Neural progenitor cell (in vitro differentiated cells): ENCODE measurements at regions not wholly inside any gene's neighbourhood (a gene's known extent, or its start where the extent isn't known, plus 50 kb on each side); places are given as distances from the start of the nearest gene placed in this dataset.
A peak's percentile ranks its signal among the peaks of the same experiment; 100 is the strongest.

Source experiments
- DNase-seq: peaks from one replicate; pipeline ENCODE4 v3.0.0-alpha.2; 2016; ENCODE audit warnings: low spot score
- H2AFZ ChIP-seq: fragments of 200-600 bp; sonication (generic); replicated peaks from 2 replicates; pipeline ENCODE4 v1.6.1; 2016; ENCODE audit warnings: antibody characterized with exemption
- H3F3A ChIP-seq: fragments of 200-600 bp; sonication (generic); 2 replicates; pipeline ENCODE4 v1.6.1; 2016; ENCODE audit warnings: antibody characterized with exemption, low read depth
- H3K27ac ChIP-seq: fragments of 200-600 bp; sonication (generic); 2 replicates; pipeline ENCODE4 v1.5.1; 2016; ENCODE audit warnings: mild to moderate bottlenecking
- H3K27me3 ChIP-seq: fragments of 200-600 bp; sonication (generic); 2 replicates; pipeline ENCODE4 v1.6.1; 2016; ENCODE audit warnings: mild to moderate bottlenecking, moderate library complexity
- H3K36me3 ChIP-seq: fragments of 200-600 bp; sonication (generic); 2 replicates; pipeline ENCODE4 v1.5.1; 2016
- H3K4me1 ChIP-seq: fragments of 200-600 bp; sonication (generic); 2 replicates; pipeline ENCODE4 v1.6.1; 2016; ENCODE audit warnings: mixed run types
- H3K4me2 ChIP-seq: fragments of 200-600 bp; sonication (generic); 2 replicates; pipeline ENCODE4 v1.6.1; 2016
- H3K4me3 ChIP-seq: fragments of 200-600 bp; sonication (generic); 2 replicates; pipeline ENCODE4 v1.5.1; 2016
- H3K79me2 ChIP-seq: fragments of 200-600 bp; sonication (generic); 2 replicates; pipeline ENCODE4 v1.6.1; 2016; ENCODE audit warnings: low read depth
- H3K9ac ChIP-seq: fragments of 200-600 bp; sonication (generic); 2 replicates; pipeline ENCODE4 v1.6.1; 2016
- H3K9me3 ChIP-seq: fragments of 200-600 bp; sonication (generic); 2 replicates; pipeline ENCODE4 v1.5.1; 2016; ENCODE audit warnings: low read depth
- H4K20me1 ChIP-seq: fragments of 200-600 bp; sonication (generic); 2 replicates; pipeline ENCODE4 v1.6.1; 2016; ENCODE audit warnings: low read depth
- H3K27ac Mint-ChIP-seq: 3 replicates; pipeline ENCODE4 v1.8.0; 2021; ENCODE audit warnings: mixed read lengths
- H3K27me3 Mint-ChIP-seq: 2 replicates; pipeline ENCODE4 v1.8.0; 2022; ENCODE audit warnings: low read depth, mild to moderate bottlenecking, inconsistent platforms, moderate library complexity, mixed read lengths; ENCODE audit not compliant: insufficient read depth
- H3K36me3 Mint-ChIP-seq: 3 replicates; pipeline ENCODE4 v1.8.0; 2021; ENCODE audit warnings: mixed read lengths
- H3K4me1 Mint-ChIP-seq: 3 replicates; pipeline ENCODE4 v1.8.0; 2021; ENCODE audit warnings: mixed read lengths
- H3K4me3 Mint-ChIP-seq: 3 replicates; pipeline ENCODE4 v1.8.0; 2021; ENCODE audit warnings: mild to moderate bottlenecking, moderate library complexity, mixed read lengths
- H3K9me3 Mint-ChIP-seq: 3 replicates; pipeline ENCODE4 v1.8.0; 2020; ENCODE audit warnings: mixed read lengths
- CTCF ChIP-seq: fragments of 200-600 bp; sonication (generic); IDR thresholded peaks from 2 replicates; pipeline ENCODE4 v1.5.1; 2017; ENCODE audit warnings: antibody characterized with exemption, mild to moderate bottlenecking
- EZH2 ChIP-seq: fragments of 200-600 bp; sonication (generic); IDR thresholded peaks from 2 replicates; pipeline ENCODE4 v1.6.1; 2017; ENCODE audit warnings: antibody characterized with exemption, mild to moderate bottlenecking, moderate library complexity
- EZH2phosphoT487 ChIP-seq: fragments of 200-600 bp; sonication (generic); IDR thresholded peaks from 2 replicates; pipeline ENCODE4 v1.6.1; 2017; ENCODE audit warnings: antibody characterized with exemption

GRCh38 chrX:7542587-7543380, 300.2 kb upstream of the VCX start:
- Histone ChIP-seq H3K36me3 (no peaks in the 10 kb centered on the region), H3F3A (no peaks in the 10 kb centered on the region), H3K9ac (no peak overlapping the region), H4K20me1 (no peaks in the 10 kb centered on the region), H3K9me3 (peaks cover 13% of the 10 kb centered on the region), H2AFZ (no peak overlapping the region), H3K4me3 (no peak overlapping the region), H3K27me3 (no peaks in the 10 kb centered on the region), H3K79me2 (no peaks in the 10 kb centered on the region), H3K4me1 (peaks cover 7% of the 10 kb centered on the region), H3K4me2 (no peak overlapping the region), H3K27ac (no peak overlapping the region)
- peaks cover 29% of the 10 kb centered on the region for H3K4me1 Mint-ChIP-seq
- TF ChIP-seq EZH2 (no peak), EZH2phosphoT487 (no peak)
- peaks cover 4% of the 10 kb centered on the region for H3K27me3 Mint-ChIP-seq
- H3K27ac Mint-ChIP-seq, result peak overlapping the region; percentile 15
- H3K9me3 Mint-ChIP-seq, result peaks cover 21% of the 10 kb centered on the region
- H3K4me3 Mint-ChIP-seq, result no peak overlapping the region
- H3K36me3 Mint-ChIP-seq, result no peaks in the 10 kb centered on the region
- DNase-seq, result no peak

GRCh38 chrX:7522860-7523259, 320.1 kb upstream of the VCX start:
- Mint-ChIP-seq H3K27me3 (no peaks in the 10 kb centered on the region), H3K4me1 (no peaks in the 10 kb centered on the region), H3K27ac (no peak overlapping the region), H3K9me3 (peaks cover 16% of the 10 kb centered on the region), H3K4me3 (no peak overlapping the region), H3K36me3 (no peaks in the 10 kb centered on the region)
- Histone ChIP-seq H3K4me1 (no peaks in the 10 kb centered on the region), H3K27me3 (no peaks in the 10 kb centered on the region), H4K20me1 (no peaks in the 10 kb centered on the region), H3K9me3 (no peaks in the 10 kb centered on the region), H3F3A (no peaks in the 10 kb centered on the region), H3K9ac (no peak overlapping the region), H3K79me2 (no peaks in the 10 kb centered on the region), H2AFZ (no peak overlapping the region), H3K4me2 (no peak overlapping the region), H3K27ac (no peak overlapping the region), H3K4me3 (no peak overlapping the region), H3K36me3 (no peaks in the 10 kb centered on the region)
- TF ChIP-seq EZH2phosphoT487 (no peak), CTCF (no peak), EZH2 (no peak)
- DNase-seq, result no peak

GRCh38 chrX:7515681-7516413, 327.1 kb upstream of the VCX start:
- H3K27ac Mint-ChIP-seq, result no peak overlapping the region
- H3K79me2 ChIP-seq, result no peaks in the 10 kb centered on the region
- no peak overlapping the region for H3K4me3 Mint-ChIP-seq
- no peak for TF ChIP-seq EZH2
- TF ChIP-seq EZH2phosphoT487, result no peak
- no peak for TF ChIP-seq CTCF
- H3K4me3 ChIP-seq, result no peak overlapping the region
- H4K20me1 ChIP-seq, result no peaks in the 10 kb centered on the region
- H3K27ac ChIP-seq, result no peak overlapping the region
- H3K4me1 ChIP-seq, result no peaks in the 10 kb centered on the region
- no peaks in the 10 kb centered on the region for H3K36me3 Mint-ChIP-seq
- no peaks in the 10 kb centered on the region for H3K9me3 Mint-ChIP-seq
- H3K4me1 Mint-ChIP-seq, result no peaks in the 10 kb centered on the region
- H3F3A ChIP-seq, result no peaks in the 10 kb centered on the region
- no peak overlapping the region for H2AFZ ChIP-seq
- no peaks in the 10 kb centered on the region for H3K27me3 Mint-ChIP-seq
- no peak overlapping the region for H3K9ac ChIP-seq
- H3K36me3 ChIP-seq, result no peaks in the 10 kb centered on the region
- no peak for DNase-seq
- H3K9me3 ChIP-seq, result no peaks in the 10 kb centered on the region
- no peak overlapping the region for H3K4me2 ChIP-seq
- no peaks in the 10 kb centered on the region for H3K27me3 ChIP-seq
